Loucy (cell line): ENCODE measurements at regions not wholly inside any gene's neighbourhood (a gene's known extent, or its start where the extent isn't known, plus 50 kb on each side); places are given as distances from the start of the nearest gene placed in this dataset.

ENCODE experiments used
- CTCF ChIP-seq: fragments of 200-600 bp; sonication (generic); conservative IDR thresholded peaks from 2 replicates; pipeline ENCODE4 v1.5.1; 2014; ENCODE audit warnings: mild to moderate bottlenecking, antibody characterized with exemption, low read length
- EZH2phosphoT487 ChIP-seq: fragments of 200-600 bp; IDR thresholded peaks from 2 replicates; pipeline ENCODE4 v1.6.1; 2018; ENCODE audit warnings: antibody characterized with exemption, mild to moderate bottlenecking, moderate library complexity, borderline replicate concordance

GRCh38 chr4:186939766-186940165 lies 216.1 kb upstream of the FAT1 start:
- TF ChIP-seq CTCF (no peak), EZH2phosphoT487 (no peak)
